H9 (cell line): ENCODE measurements at regions not wholly inside any gene's neighbourhood (a gene's known extent, or its start where the extent isn't known, plus 50 kb on each side); places are given as distances from the start of the nearest gene placed in this dataset.

Experiments
- DNase-seq: peaks from one replicate; pipeline ENCODE4 v3.0.0-alpha.2; 2017
- H2AFZ ChIP-seq: one replicate; pipeline ENCODE4 v1.6.1; 2013; ENCODE audit warnings: mild to moderate bottlenecking, low read length, control low read depth, moderate library complexity
- H2AK5ac ChIP-seq: 2 replicates; pipeline ENCODE4 v1.6.1; 2013; ENCODE audit warnings: low read length, control low read depth, mixed read lengths; ENCODE audit not compliant: insufficient read length
- H2BK120ac ChIP-seq: one replicate; pipeline ENCODE4 v1.6.1; 2013; ENCODE audit warnings: low read depth, mild to moderate bottlenecking, low read length, control low read depth, inconsistent platforms; ENCODE audit not compliant: poor library complexity, severe bottlenecking
- H2BK12ac ChIP-seq: 2 replicates; pipeline ENCODE4 v1.6.1; 2013; ENCODE audit warnings: low read length, control low read depth, mixed read lengths, low read depth; ENCODE audit not compliant: insufficient read length
- H2BK15ac ChIP-seq: 2 replicates; pipeline ENCODE4 v1.6.1; 2013; ENCODE audit warnings: low read depth, low read length, control low read depth
- H2BK20ac ChIP-seq: one replicate; pipeline ENCODE4 v1.6.1; 2013; ENCODE audit warnings: low read depth, mild to moderate bottlenecking, low read length, control low read depth, inconsistent platforms; ENCODE audit not compliant: poor library complexity, severe bottlenecking
- H2BK5ac ChIP-seq: 2 replicates; pipeline ENCODE4 v1.6.1; 2013; ENCODE audit warnings: low read length, control low read depth, mixed read lengths; ENCODE audit not compliant: insufficient read length
- H3K14ac ChIP-seq: 2 replicates; pipeline ENCODE4 v1.6.1; 2013; ENCODE audit warnings: low read length, control low read depth; ENCODE audit not compliant: insufficient read depth
- H3K18ac ChIP-seq: 2 replicates; pipeline ENCODE4 v1.6.1; 2013; ENCODE audit warnings: low read depth, mild to moderate bottlenecking, mixed read lengths, low read length, control low read depth; ENCODE audit not compliant: insufficient read length
- H3K23ac ChIP-seq: 2 replicates; pipeline ENCODE4 v1.6.1; 2013; ENCODE audit warnings: low read length, control low read depth, mixed read lengths, low read depth; ENCODE audit not compliant: insufficient read length
- H3K23me2 ChIP-seq: 2 replicates; pipeline ENCODE4 v1.6.1; 2013; ENCODE audit warnings: low read depth, mild to moderate bottlenecking, mixed read lengths, low read length, control low read depth; ENCODE audit not compliant: insufficient read length, poor library complexity, severe bottlenecking
- H3K27ac ChIP-seq: 2 replicates; pipeline ENCODE4 v1.5.1; 2013; ENCODE audit warnings: low read length, control low read depth, mixed read lengths, low read depth; ENCODE audit not compliant: insufficient read length
- H3K27me3 ChIP-seq: 2 replicates; pipeline ENCODE4 v1.6.1; 2013; ENCODE audit warnings: low read length, control low read depth, inconsistent platforms; ENCODE audit not compliant: insufficient read depth
- H3K4ac ChIP-seq: 2 replicates; pipeline ENCODE4 v1.6.1; 2013; ENCODE audit warnings: low read depth, mild to moderate bottlenecking, control low read depth, inconsistent platforms, low read length, moderate library complexity
- H3K4me1 ChIP-seq: 2 replicates; pipeline ENCODE4 v1.6.1; 2013; ENCODE audit warnings: low read length, control low read depth, inconsistent platforms; ENCODE audit not compliant: insufficient read depth
- H3K4me2 ChIP-seq: 2 replicates; pipeline ENCODE4 v1.6.1; 2013; ENCODE audit warnings: low read length, control low read depth, mixed read lengths; ENCODE audit not compliant: insufficient read length, insufficient read depth
- H3K56ac ChIP-seq: 2 replicates; pipeline ENCODE4 v1.6.1; 2013; ENCODE audit warnings: low read depth, mild to moderate bottlenecking, mixed read lengths, low read length, control low read depth; ENCODE audit not compliant: insufficient read length
- H3K79me1 ChIP-seq: 2 replicates; pipeline ENCODE4 v1.6.1; 2013; ENCODE audit warnings: low read depth, mild to moderate bottlenecking, moderate library complexity, low read length, control low read depth, inconsistent platforms; ENCODE audit not compliant: insufficient read depth, poor library complexity, severe bottlenecking
- H3K79me2 ChIP-seq: 2 replicates; pipeline ENCODE4 v1.6.1; 2013; ENCODE audit warnings: low read length, control low read depth, inconsistent platforms; ENCODE audit not compliant: insufficient read depth
- H3K9ac ChIP-seq: 2 replicates; pipeline ENCODE4 v1.6.1; 2013; ENCODE audit warnings: low read length, control low read depth, mixed read lengths; ENCODE audit not compliant: insufficient read length; ENCODE audit errors: extremely low read depth
- H3K9me3 ChIP-seq: one replicate; pipeline ENCODE4 v1.6.1; 2013; ENCODE audit warnings: low read depth, low read length, inconsistent platforms; ENCODE audit not compliant: control insufficient read depth
- H3T11ph ChIP-seq: one replicate; pipeline ENCODE4 v1.6.1; 2013; ENCODE audit warnings: mild to moderate bottlenecking, low read length, control low read depth, inconsistent platforms
- H4K20me1 ChIP-seq: one replicate; pipeline ENCODE4 v1.6.1; 2013; ENCODE audit not compliant: control insufficient read depth, insufficient read length, insufficient read depth
- H4K5ac ChIP-seq: 2 replicates; pipeline ENCODE4 v1.6.1; 2013; ENCODE audit warnings: low read depth, mild to moderate bottlenecking, mixed read lengths, low read length, control low read depth; ENCODE audit not compliant: insufficient read length
- H4K8ac ChIP-seq: replicated peaks from 2 replicates; pipeline ENCODE4 v1.6.1; 2013; ENCODE audit warnings: low read length, control low read depth, mixed read lengths, low read depth; ENCODE audit not compliant: insufficient read length
- H4K91ac ChIP-seq: 2 replicates; pipeline ENCODE4 v1.6.1; 2013; ENCODE audit warnings: low read depth, mild to moderate bottlenecking, moderate library complexity, mixed read lengths, low read length, control low read depth; ENCODE audit not compliant: insufficient read length
- H3K27ac Mint-ChIP-seq, 3 experiments: 2 replicates in 2 of 3; 3 replicates in 1 of 3; pipeline ENCODE4 v1.8.0; 2020 to 2021; ENCODE audit warnings: mixed read lengths in 3 of 3, mild to moderate bottlenecking in 1 of 3, moderate library complexity in 1 of 3
- H3K27me3 Mint-ChIP-seq: 2 replicates; pipeline ENCODE4 v1.8.0; 2021; ENCODE audit warnings: low read depth, mild to moderate bottlenecking, moderate library complexity, mixed read lengths
- H3K36me3 Mint-ChIP-seq, 3 experiments: 2 replicates in 2 of 3; 3 replicates in 1 of 3; pipeline ENCODE4 v1.8.0; 2020 to 2021; ENCODE audit warnings: low read depth in 3 of 3, mixed read lengths in 3 of 3; ENCODE audit not compliant: insufficient read depth in 1 of 3
- H3K4me1 Mint-ChIP-seq, 2 experiments: 2 replicates each; pipeline ENCODE4 v1.8.0; 2020; ENCODE audit warnings: mixed read lengths in 2 of 2
- H3K4me3 Mint-ChIP-seq, 2 experiments: 2 replicates in 1 of 2; 3 replicates in 1 of 2; pipeline ENCODE4 v1.8.0; 2020 to 2021; ENCODE audit warnings: mild to moderate bottlenecking in 2 of 2, mixed read lengths in 2 of 2, moderate library complexity in 1 of 2
- H3K9me3 Mint-ChIP-seq, 2 experiments: 2 replicates in 1 of 2; 3 replicates in 1 of 2; pipeline ENCODE4 v1.8.0; 2020; ENCODE audit warnings: mild to moderate bottlenecking in 2 of 2, mixed read lengths in 2 of 2, moderate library complexity in 1 of 2
- WGBS: extraction: QIAGEN DNeasy Blood & Tissue Kit; methylation state at CpG from one replicate; pipeline ENCODE4 v1.1.7; 2013; ENCODE audit warnings: missing lambda C conversion rate, low lambda C conversion rate, mixed read lengths; ENCODE audit not compliant: insufficient read length; ENCODE audit errors: extremely low coverage; 5-methylcytosine and 5-hydroxymethylcytosine counted together
- TF ChIP-seq, protein P1 (sequence below): fragments of 200-600 bp; sonication (generic); conservative IDR thresholded peaks from 3 replicates; pipeline ENCODE4 v1.8.0; 2021; ENCODE audit warnings: antibody characterized with exemption, mild to moderate bottlenecking

DNA sequence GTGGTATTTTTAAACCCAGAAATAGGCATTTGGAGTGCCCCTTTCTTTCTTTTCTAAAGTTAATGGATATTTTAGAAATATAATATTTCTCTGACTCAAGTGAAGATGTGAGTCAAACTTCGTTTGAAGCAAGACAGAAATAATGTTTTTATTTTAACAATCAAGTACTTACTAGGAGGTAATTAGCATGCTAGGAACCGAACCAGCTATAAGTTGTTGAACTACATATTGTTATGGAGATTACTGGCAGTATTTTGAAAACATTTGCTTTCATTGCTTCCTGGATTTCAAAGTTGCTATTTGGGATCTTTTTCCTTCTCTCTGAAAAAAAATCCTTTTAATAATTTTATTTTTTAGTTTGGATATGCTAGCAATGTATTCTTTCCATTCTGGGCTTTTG is 225.2 kb downstream of the NEDD1 start:
- no peak overlapping the region for H3T11ph ChIP-seq
- H2BK15ac ChIP-seq: no peak overlapping the region
- no peak overlapping the region for H2BK12ac ChIP-seq
- H4K5ac ChIP-seq: no peak overlapping the region
- H3K23me2 ChIP-seq: no peaks in the 10 kb centered on the region
- no peak overlapping the region for H2BK120ac ChIP-seq
- no peak overlapping the region for H3K56ac ChIP-seq
- Mint-ChIP-seq H3K4me3 (peak overlapping the region in 1 of 2 experiments; percentile 26; a peak in 3 of 5 replicates), H3K36me3 (peaks cover 27 to 48% (median 34%) of the 10 kb centered on the region in 3 experiments), H3K27ac (peak overlapping the region; percentile 80 to 98 (median 89); a peak in 4 of 7 replicates), H3K27me3 (peaks cover 10% of the 10 kb centered on the region), H3K9me3 (peaks cover 24 to 26% of the 10 kb centered on the region in 2 experiments), H3K4me1 (peaks cover 61 to 63% of the 10 kb centered on the region in 2 experiments)
- DNase-seq: no peak
- H3K79me1 ChIP-seq: no peaks in the 10 kb centered on the region
- H3K18ac ChIP-seq: no peak overlapping the region
- H4K20me1 ChIP-seq: no peaks in the 10 kb centered on the region
- no peak overlapping the region for H2BK5ac ChIP-seq
- no peaks in the 10 kb centered on the region for H3K27me3 ChIP-seq
- TF ChIP-seq, protein P1, sequence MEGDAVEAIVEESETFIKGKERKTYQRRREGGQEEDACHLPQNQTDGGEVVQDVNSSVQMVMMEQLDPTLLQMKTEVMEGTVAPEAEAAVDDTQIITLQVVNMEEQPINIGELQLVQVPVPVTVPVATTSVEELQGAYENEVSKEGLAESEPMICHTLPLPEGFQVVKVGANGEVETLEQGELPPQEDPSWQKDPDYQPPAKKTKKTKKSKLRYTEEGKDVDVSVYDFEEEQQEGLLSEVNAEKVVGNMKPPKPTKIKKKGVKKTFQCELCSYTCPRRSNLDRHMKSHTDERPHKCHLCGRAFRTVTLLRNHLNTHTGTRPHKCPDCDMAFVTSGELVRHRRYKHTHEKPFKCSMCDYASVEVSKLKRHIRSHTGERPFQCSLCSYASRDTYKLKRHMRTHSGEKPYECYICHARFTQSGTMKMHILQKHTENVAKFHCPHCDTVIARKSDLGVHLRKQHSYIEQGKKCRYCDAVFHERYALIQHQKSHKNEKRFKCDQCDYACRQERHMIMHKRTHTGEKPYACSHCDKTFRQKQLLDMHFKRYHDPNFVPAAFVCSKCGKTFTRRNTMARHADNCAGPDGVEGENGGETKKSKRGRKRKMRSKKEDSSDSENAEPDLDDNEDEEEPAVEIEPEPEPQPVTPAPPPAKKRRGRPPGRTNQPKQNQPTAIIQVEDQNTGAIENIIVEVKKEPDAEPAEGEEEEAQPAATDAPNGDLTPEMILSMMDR: no peak
- H3K27ac ChIP-seq: peak overlapping the region; percentile 99
- no peak overlapping the region for H2BK20ac ChIP-seq
- no peak overlapping the region for H4K8ac ChIP-seq
- no peak overlapping the region for H3K4ac ChIP-seq
- no CpG with 5 or more reads among the region's 2 CpGs for WGBS
- H3K14ac ChIP-seq: no peak overlapping the region
- no peak overlapping the region for H2AK5ac ChIP-seq
- no peak overlapping the region for H4K91ac ChIP-seq
- H3K9ac ChIP-seq: no peak overlapping the region
- H3K79me2 ChIP-seq: no peaks in the 10 kb centered on the region
- peaks cover 2% of the 10 kb centered on the region; the same call in 1 of the 2 replicates for H3K4me1 ChIP-seq
- peaks cover 10% of the 10 kb centered on the region for H3K9me3 ChIP-seq
- H3K23ac ChIP-seq: no peak overlapping the region
- H2AFZ ChIP-seq: no peak overlapping the region
- peak overlapping the region; percentile 22 for H3K4me2 ChIP-seq
